ENCODE measurements at regions not wholly inside any gene's neighbourhood (a gene's known extent, or its start where the extent isn't known, plus 50 kb on each side); places are given as distances from the start of the nearest gene placed in this dataset.

DNA sequence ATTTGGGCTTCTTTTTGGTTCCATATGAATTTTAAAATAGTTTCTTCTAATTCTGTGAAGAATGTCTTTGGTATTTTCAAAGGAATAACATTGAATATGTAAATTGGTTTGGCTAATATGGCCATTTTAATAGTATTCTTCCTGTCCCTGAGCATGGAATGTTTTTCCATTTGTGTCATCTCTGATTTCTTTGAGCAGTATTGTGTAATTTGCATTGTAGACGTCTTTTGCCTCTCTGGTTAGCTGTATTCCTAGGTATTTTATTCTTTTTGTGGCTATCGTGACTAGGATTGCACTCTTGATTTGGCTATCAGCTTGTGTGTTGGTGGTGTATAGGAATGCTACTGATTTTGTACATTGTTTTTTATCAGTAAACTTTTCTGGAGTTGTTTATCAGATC lies 601.9 kb downstream of the SNAPC1 start:
- TF ChIP-seq, protein P1, sequence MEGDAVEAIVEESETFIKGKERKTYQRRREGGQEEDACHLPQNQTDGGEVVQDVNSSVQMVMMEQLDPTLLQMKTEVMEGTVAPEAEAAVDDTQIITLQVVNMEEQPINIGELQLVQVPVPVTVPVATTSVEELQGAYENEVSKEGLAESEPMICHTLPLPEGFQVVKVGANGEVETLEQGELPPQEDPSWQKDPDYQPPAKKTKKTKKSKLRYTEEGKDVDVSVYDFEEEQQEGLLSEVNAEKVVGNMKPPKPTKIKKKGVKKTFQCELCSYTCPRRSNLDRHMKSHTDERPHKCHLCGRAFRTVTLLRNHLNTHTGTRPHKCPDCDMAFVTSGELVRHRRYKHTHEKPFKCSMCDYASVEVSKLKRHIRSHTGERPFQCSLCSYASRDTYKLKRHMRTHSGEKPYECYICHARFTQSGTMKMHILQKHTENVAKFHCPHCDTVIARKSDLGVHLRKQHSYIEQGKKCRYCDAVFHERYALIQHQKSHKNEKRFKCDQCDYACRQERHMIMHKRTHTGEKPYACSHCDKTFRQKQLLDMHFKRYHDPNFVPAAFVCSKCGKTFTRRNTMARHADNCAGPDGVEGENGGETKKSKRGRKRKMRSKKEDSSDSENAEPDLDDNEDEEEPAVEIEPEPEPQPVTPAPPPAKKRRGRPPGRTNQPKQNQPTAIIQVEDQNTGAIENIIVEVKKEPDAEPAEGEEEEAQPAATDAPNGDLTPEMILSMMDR (IDR thresholded peaks at IDR 0.05) = no peak
- TF ChIP-seq POLR2A (IDR thresholded peaks at IDR 0.05) = no peak
- WGBS, 2 donors = 76 to 80% methylated on average over 2 of the region's 2 CpGs

DNA sequence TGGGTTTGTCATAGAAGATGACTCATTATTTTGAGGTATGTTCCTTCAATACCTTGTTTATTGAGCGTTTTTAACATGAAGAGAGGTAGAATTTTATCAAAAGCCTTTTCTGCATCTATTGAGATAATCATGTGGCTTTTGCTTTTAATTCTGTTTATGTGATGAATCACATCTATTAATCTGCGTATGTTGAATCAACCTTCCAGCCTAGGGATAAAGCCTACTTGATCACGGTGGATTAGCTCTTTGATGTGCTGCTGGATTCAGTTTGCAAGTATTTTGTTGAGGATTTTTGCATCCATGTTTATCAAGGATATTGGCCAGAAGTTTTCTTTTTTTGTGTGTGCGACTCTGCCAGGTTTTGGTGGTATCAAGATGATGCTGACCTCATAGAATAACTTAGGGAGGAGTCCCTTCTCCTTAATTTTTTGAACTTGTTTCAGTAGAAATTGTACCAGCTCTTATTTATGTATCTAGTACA lies 602.6 kb downstream of the SNAPC1 start:
- no peaks in the 10 kb centered on the region for H3K4me1 ChIP-seq
- 61 to 79% methylated on average over 4 of the region's 4 CpGs for WGBS, 2 donors
- H3K27me3 ChIP-seq = no peaks in the 10 kb centered on the region
- H3K9me3 ChIP-seq = no peaks in the 10 kb centered on the region
- no peaks in the 10 kb centered on the region for H3K36me3 ChIP-seq (ENCODE audit: low read depth, missing control alignments)
- no peak overlapping the region for H3K27ac ChIP-seq
- TF ChIP-seq, protein P1 (IDR thresholded peaks at IDR 0.05) = no peak
- no peak for TF ChIP-seq POLR2A (IDR thresholded peaks at IDR 0.05)
- DNase-seq = no peak
- intact Hi-C loops (cut with DNase I; ENCODE audit: low total_unique reads) = no loop called here
- no peak overlapping the region for H3K4me3 ChIP-seq

More for the DNA sequence above, 601.9 kb downstream of the SNAPC1 start:
- no peaks in the 10 kb centered on the region for H3K27me3 ChIP-seq
- H3K9me3 ChIP-seq = no peaks in the 10 kb centered on the region
- H3K4me1 ChIP-seq = no peaks in the 10 kb centered on the region
- intact Hi-C loops (cut with DNase I; ENCODE audit: low total_unique reads) = no loop called here
- DNase-seq = no peak
- no peak overlapping the region for H3K27ac ChIP-seq
- no peaks in the 10 kb centered on the region for H3K36me3 ChIP-seq (ENCODE audit: low read depth, missing control alignments)
- no peak overlapping the region for H3K4me3 ChIP-seq

DNA sequence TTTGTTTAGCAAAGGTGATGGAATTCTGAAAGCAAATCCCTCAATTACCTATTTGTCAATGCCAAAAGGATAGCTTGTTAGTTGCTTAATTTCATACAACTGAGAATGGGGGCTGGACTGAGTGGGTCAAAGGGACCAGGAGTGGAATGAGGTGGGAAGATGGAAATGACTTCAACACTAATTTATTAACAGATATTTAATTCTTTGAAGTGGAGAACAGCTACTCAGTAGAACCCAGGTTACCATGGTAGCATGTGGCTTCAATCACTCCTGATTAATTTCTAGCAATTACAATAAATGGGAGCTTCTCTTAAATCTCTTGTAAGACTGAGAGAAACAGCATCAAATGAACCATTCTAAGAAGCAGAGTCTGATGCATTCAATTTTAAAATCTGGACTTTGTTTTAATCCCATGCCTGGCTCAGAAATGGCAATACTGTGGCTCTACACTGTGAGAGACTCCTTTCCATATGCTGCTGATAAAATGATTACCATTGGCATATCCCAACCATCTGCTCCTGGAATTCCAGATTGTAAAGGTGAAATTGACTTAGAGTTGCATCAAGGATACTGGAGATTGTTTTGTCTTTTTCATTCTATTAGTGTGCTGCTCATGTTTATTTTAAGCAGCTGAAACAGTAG lies 607.8 kb downstream of the SNAPC1 start:
- TF ChIP-seq, protein P1 (IDR thresholded peaks at IDR 0.05) = no peak
- no peak for TF ChIP-seq POLR2A (IDR thresholded peaks at IDR 0.05)

DNA sequence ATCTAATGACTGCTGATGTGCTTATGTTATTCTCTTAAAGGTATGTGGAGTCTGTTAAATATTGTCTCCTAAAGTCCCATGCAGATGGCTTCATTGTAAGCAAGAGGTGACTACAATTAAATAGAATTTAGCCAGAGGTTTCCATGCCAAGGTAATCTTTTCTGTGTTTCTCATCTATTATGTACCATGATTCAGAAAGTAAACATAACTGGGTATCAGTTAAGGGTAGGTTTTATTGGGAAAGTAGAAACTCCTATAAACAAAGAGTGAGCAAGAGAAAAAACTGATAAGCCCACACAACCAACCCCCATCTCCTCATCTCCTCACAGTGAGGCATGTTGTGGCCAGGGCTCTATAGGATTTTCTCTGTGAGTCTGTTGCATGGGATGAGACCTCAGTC lies 611.7 kb downstream of the SNAPC1 start:
- DNase-seq = no peak

More for the DNA sequence above, 607.8 kb downstream of the SNAPC1 start:
- Histone ChIP-seq H3K27me3 (no peaks in the 10 kb centered on the region), H3K4me3 (no peak overlapping the region), H3K4me1 (peaks cover 5% of the 10 kb centered on the region), H3K27ac (no peak overlapping the region), H3K9me3 (no peaks in the 10 kb centered on the region), H3K36me3 (ENCODE audit: low read depth, missing control alignments) (no peaks in the 10 kb centered on the region)
- intact Hi-C loops (cut with DNase I; ENCODE audit: low total_unique reads) = no loop called here
- DNase-seq = no peak

More for the DNA sequence above, 611.7 kb downstream of the SNAPC1 start:
- no peaks in the 10 kb centered on the region for H3K36me3 ChIP-seq (ENCODE audit: low read depth, missing control alignments)
- TF ChIP-seq, protein P1 (IDR thresholded peaks at IDR 0.05) = no peak
- no peak for TF ChIP-seq POLR2A (IDR thresholded peaks at IDR 0.05)
- intact Hi-C loops (cut with DNase I; ENCODE audit: low total_unique reads) = no loop called here
- H3K27ac ChIP-seq = no peak overlapping the region
- H3K4me1 ChIP-seq = peaks cover 5% of the 10 kb centered on the region
- no peak overlapping the region for H3K4me3 ChIP-seq
- no peaks in the 10 kb centered on the region for H3K27me3 ChIP-seq
- no peaks in the 10 kb centered on the region for H3K9me3 ChIP-seq

All from testis (tissue), 2 donors.